GM18505 (cell line): ENCODE measurements at regions not wholly inside any gene's neighbourhood (a gene's known extent, or its start where the extent isn't known, plus 50 kb on each side); places are given as distances from the start of the nearest gene placed in this dataset.

Source experiments
- ATAC-seq: cut with Tn5 transposase; IDR thresholded peaks from one replicate; pipeline ENCODE4 v1.9.1; 2021; ENCODE audit not compliant: unreplicated experiment
- POLR2A ChIP-seq: IDR thresholded peaks from 4 replicates; pipeline ENCODE4 v1.6.1; 2011; ENCODE audit warnings: borderline replicate concordance; ENCODE audit not compliant: insufficient read depth, insufficient read length; ENCODE audit errors: extremely low read depth

GRCh38 chr6:71698702-71699101, 187.6 kb upstream of the RIMS1 start:
- no peak for ATAC-seq
- no peak for TF ChIP-seq POLR2A

DNA sequence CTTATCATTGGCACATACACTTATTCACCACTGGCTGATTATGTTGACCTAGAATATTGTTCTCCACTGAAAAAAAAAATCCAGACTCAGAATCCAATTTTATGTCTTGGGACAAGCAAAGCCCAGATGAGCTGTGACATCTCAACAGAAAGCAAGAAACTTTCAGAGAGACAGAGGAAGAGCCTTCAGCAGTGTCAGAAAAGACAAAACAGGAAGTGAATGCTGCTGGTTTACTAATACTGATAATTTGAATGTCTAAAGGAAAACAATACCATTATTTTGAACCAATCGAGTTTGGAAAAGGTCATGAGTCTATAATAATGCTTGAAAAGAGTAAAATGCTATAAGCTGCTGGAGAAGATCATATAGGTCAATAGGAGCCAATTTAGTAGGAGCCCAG, 179.8 kb upstream of the RIMS1 start:
- TF ChIP-seq POLR2A: no peak
- ATAC-seq: no peak

GRCh38 chr6:71707059-71707458, 179.3 kb upstream of the RIMS1 start:
- no peak for ATAC-seq
- TF ChIP-seq POLR2A: no peak

- no peak for TF ChIP-seq POLR2A
- ATAC-seq: no peak
Observed at GRCh38 chr6:71720705-71721104, 165.6 kb upstream of the RIMS1 start.

DNA sequence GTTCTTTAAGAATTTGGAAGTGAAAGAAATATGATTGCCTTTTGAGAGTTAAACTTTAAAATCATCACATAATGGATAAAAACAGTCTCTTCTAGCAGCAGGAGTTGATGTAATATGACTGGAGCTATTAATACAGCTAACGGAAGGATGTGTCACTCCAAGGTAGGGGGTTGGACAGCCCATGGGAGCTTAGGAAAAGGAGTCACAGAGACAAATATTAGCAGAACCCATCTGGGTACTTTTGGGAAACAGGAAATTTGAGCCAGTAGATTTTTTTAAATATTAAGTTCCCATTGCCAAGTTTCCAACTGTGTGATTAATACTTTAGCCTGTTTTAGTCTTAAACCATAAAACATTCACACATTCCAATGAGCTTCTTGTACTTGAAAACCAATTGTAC, 164.7 kb upstream of the RIMS1 start:
- ATAC-seq: no peak

GRCh38 chr6:71722736-71723135, 163.6 kb upstream of the RIMS1 start:
- no peak for TF ChIP-seq POLR2A
- ATAC-seq: no peak

More for the DNA sequence above, 164.7 kb upstream of the RIMS1 start:
- TF ChIP-seq POLR2A: no peak

GRCh38 chr6:71724456-71725125, 161.8 kb upstream of the RIMS1 start:
- no peak for ATAC-seq
- no peak for TF ChIP-seq POLR2A

DNA sequence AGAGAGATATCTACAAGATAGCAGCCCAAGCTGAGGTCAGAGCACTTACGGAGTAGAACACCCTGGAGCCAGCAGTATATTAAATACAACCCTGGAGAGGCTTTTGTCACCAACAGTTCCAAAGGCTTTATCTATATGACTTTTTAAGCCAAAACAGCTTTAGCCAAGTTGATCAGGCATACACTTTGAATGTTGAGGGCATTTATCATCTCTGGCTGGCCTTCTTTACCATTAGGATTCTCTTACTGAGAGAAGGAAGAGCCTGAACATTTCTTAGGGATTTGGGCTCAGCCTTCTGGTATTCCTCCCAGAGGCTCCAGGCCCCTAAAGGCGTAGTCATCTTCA, 161.3 kb upstream of the RIMS1 start:
- no peak for TF ChIP-seq POLR2A
- no peak for ATAC-seq

DNA sequence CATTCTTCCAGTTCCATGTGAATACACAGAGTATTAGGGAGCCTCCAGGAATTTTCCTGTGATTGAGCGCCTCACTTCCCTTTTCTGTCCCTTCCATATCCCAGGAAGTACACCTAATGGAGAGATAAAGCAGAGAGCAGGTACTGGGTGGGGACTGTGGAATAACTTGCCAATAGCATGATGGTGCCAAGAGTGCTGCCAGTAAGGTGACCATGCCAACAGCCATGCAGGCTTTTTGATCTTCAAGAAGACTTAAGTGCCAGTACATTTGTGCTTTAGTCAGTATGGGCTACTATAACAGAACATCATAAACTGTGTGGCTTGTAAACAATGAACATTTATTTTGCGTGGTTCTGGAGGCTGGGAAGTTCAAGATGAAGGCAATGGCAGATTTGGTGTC, 160.2 kb upstream of the RIMS1 start:
- ATAC-seq: no peak
- TF ChIP-seq POLR2A: no peak

- peak; percentile 96 for ATAC-seq
- no peak for TF ChIP-seq POLR2A
Observed at GRCh38 chr6:71727632-71728294, 158.6 kb upstream of the RIMS1 start.

GRCh38 chr6:71730284-71730683, 156.1 kb upstream of the RIMS1 start:
- ATAC-seq: no peak
- TF ChIP-seq POLR2A: no peak

DNA sequence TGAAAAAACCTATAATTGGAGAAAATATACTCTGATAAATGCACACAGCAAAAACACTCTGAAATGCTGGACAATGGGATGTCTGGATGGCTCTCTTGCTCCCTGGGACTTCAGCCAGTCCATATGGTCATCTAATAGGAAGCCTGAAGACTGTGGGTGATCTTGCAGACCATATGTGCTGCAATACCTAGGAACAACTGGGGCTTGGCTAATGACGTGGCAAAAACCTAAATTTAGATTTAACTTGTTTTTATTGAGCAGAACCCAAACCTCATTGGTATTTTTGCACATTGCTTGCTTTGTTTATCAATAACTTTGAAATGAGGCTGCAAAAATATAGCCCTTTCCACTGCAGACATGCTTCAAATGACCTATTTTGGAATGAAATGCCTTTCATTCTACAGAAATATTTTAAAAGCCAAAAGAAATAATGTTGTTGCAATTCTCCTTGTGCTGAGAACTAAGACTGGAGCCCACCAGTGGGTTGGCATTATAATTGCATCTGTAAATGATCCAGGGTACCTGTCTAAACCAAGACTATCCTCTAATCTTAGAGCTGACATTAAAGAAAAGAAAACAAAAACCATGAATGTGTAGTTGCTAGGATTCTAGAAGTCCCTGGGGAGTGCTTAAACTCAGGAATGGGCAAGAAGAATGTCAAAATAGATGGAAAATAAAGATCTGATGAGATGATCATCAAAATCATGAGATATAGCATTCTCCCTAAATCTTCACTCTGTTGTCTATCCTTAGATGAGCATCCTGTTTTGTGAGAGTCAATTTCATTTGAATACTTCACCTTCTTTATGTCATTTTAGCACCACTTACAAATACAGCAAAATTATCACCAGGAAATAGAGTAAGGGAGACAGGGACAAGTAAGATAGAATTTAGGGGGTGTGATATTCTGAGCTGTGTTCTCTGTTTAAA, 152.1 kb upstream of the RIMS1 start:
- no peak for ATAC-seq
- TF ChIP-seq POLR2A: no peak

DNA sequence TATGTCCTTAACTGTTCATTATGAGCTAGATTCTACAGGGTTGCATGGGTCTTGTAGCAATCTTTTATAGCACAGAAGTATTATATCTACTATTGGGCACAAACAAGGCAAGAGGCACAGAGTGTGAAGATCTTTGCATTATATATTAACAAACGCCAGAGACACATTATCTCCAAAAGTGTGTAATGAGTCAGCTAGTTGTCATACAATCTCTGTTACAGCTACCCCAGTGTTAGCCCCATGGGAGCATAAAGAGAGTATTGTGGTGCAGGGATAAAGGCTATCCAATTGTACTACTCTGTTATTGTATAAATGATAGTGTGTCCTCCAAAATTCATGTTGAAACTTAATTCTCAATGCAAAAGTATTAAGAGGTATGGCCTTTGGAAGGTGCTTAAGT, 148.4 kb upstream of the RIMS1 start:
- TF ChIP-seq POLR2A: no peak
- no peak for ATAC-seq
